ENCODE measurements at regions not wholly inside any gene's neighbourhood (a gene's known extent, or its start where the extent isn't known, plus 50 kb on each side); places are given as distances from the start of the nearest gene placed in this dataset.
A peak's percentile ranks its signal among the peaks of the same experiment; 100 is the strongest.
"Not testable (repeated sequence)": the region's sequence is repeated elsewhere in the genome, so short reads cannot be mapped to it uniquely, and the experiment has no call there.

- not testable (repeated sequence) for DNase-seq
Measured at GRCh38 chr16:29169295-29169994, 184.6 kb downstream of the LAT start.

- not testable (repeated sequence) for DNase-seq
Measured at GRCh38 chr16:29168515-29169259, 183.8 kb downstream of the LAT start.

GRCh38 chr16:29164442-29165089 lies 179.7 kb downstream of the LAT start:
- not testable (repeated sequence) for DNase-seq

GRCh38 chr16:29160171-29160570 lies 175.3 kb downstream of the LAT start:
- not testable (repeated sequence) for DNase-seq

GRCh38 chr16:29159603-29160002 lies 174.8 kb downstream of the LAT start:
- not testable (repeated sequence) for DNase-seq

GRCh38 chr16:29158785-29159184 lies 173.9 kb downstream of the LAT start:
- DNase-seq: no peak

- DNase-seq: not testable (repeated sequence)
Measured at GRCh38 chr16:29158031-29158784, 173.4 kb downstream of the LAT start.

- peak; percentile 33 to 42 for DNase-seq
Measured at GRCh38 chr16:29157051-29157923, 172.4 kb downstream of the LAT start.

- DNase-seq: no peak
Measured at GRCh38 chr16:29156511-29156910, 171.7 kb downstream of the LAT start.

GRCh38 chr16:29155866-29156200 lies 171.0 kb downstream of the LAT start:
- DNase-seq: not testable (repeated sequence)

- DNase-seq: not testable (repeated sequence)
Measured at GRCh38 chr16:29155131-29155865, 170.4 kb downstream of the LAT start.

- no peak for DNase-seq
Measured at GRCh38 chr16:29154676-29155121, 169.8 kb downstream of the LAT start.

- DNase-seq: no peak
Measured at GRCh38 chr16:29154088-29154487, 169.2 kb downstream of the LAT start.

GRCh38 chr16:29153307-29153706 lies 168.5 kb downstream of the LAT start:
- DNase-seq: not testable (repeated sequence)

GRCh38 chr16:29152544-29153031 lies 167.7 kb downstream of the LAT start:
- DNase-seq: not testable (repeated sequence)

- no peak for DNase-seq
Measured at GRCh38 chr16:29151317-29151716, 166.5 kb downstream of the LAT start.

- not testable (repeated sequence) for DNase-seq
Measured at GRCh38 chr16:29149912-29150311, 165.1 kb downstream of the LAT start.

GRCh38 chr16:29148867-29149272 lies 164.0 kb downstream of the LAT start:
- DNase-seq: no peak

- DNase-seq: no peak
Measured at GRCh38 chr16:29148131-29148691, 163.4 kb downstream of the LAT start.

- DNase-seq: not testable (repeated sequence)
Measured at GRCh38 chr16:29147710-29148109, 162.9 kb downstream of the LAT start.
